HG02970 (cell line): ENCODE measurements at regions not wholly inside any gene's neighbourhood (a gene's known extent, or its start where the extent isn't known, plus 50 kb on each side); places are given as distances from the start of the nearest gene placed in this dataset.

Experiments used
- ATAC-seq: cut with Tn5 transposase; IDR thresholded peaks from one replicate; pipeline ENCODE4 v1.9.1; 2021; ENCODE audit warnings: mild to moderate bottlenecking, moderate library complexity, moderate number of reproducible peaks; ENCODE audit not compliant: unreplicated experiment, low FRiP score

- peak; percentile 78 for ATAC-seq
Measured at GRCh38 chr1:191912517-191912916, 245.7 kb upstream of the RGS18 start.

GRCh38 chr1:191913260-191913977 lies 244.8 kb upstream of the RGS18 start:
- ATAC-seq, result no peak

DNA sequence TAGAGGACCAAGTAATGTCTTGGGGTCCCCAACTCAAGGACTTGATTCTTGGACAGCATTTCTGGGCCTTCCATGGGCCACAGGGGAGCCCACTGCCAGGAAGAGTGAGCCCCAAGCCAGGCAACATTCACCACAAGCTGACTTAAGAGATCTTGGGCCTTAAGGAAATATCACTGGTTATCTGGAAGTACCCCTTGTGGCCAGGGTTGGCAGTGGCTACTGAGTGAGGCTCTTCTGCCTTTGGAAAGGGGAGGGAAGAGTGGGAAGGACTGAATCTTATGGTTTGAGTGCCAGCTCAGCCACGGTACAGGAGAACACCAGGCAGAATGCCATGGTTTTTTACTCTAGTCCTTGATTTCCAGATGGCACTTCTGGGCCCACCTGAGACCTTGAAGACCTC lies 228.9 kb upstream of the RGS18 start:
- no peak for ATAC-seq

DNA sequence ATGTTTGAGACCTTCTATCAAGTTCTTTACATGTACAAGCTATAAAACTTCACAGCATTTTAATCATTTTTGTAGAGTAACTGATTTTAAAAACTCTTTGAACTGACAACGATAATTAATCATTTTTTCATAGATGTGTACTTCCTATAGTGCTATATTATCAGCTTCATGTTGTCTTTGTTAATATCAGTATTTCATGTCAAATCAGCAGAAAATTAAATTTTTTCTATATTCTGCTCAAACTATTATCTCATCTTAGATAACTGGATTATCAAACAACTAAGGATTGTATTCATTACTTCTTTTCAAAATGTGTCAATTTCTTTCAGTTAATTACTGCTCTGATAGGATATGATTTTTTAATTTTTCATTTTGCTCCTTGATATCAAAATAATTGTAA lies 214.6 kb upstream of the RGS18 start:
- ATAC-seq, result no peak

DNA sequence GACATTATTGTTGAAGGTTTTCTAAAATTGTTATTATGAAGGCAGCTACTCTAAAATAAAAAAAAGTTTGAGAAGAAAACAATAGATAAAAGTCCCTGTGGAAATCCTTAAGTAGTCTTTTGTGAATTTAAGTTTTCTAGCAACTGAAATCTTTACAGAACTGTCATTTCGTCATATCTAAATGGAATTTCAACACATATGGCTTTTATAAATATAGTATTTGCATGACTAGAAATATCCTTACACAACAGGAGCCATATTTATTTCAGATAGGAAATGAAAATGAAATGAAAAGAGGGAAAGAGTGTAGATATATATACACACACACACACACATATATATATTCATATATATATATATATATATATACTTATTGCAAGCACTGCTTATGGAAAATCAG lies 204.7 kb upstream of the RGS18 start:
- no peak for ATAC-seq

GRCh38 chr1:191959856-191960255 lies 198.4 kb upstream of the RGS18 start:
- no peak for ATAC-seq

GRCh38 chr1:191963286-191963685 lies 195.0 kb upstream of the RGS18 start:
- ATAC-seq, result no peak

DNA sequence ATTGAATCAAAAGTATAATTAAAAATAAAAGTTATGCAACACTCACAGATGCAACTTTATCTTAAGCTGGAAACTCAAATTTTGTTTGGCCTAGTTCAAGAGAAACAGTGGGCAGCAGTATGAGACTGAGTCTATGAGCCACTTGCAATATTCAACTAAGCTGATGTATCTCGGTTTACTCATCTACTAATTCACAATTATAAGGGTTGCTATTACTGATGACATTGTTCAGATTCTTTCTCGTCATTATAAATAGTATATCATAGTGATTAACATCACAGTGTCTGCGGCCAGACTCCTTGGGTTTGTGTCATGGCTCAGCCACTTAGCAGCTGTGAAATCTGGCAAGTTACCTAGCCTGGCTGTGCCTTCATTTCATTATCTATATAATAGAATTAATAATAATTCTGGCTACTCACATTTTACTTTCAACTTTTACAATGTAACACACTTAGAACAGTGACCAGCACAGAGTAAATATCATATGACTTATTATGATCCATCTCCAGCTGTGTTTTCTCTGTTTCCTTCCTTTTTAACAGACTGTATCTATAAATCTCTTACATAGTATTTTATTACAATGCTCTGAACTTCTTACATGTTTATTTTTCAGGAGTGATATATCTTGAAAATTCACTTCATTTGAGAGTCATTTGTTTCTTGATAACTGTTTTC lies 194.3 kb upstream of the RGS18 start:
- no peak for ATAC-seq

DNA sequence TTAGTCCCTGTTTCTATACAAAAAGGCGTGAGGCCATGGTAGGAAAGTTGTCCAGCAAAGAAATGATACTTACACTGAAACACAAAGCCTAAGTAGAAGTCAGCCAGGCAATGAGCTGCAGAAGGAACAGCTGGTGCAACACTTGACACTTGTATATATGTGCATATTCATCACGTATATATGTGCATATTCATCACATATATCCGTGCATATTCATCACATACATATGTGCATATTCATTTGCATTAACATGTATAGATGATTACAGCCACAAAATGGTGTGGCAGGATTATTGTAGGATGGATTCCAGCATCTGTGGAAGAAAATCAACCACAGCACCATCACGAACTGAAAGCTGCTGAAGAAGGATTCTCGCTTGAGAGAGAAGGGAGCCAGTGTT lies 189.0 kb upstream of the RGS18 start:
- no peak for ATAC-seq

GRCh38 chr1:191970116-191970515 lies 188.1 kb upstream of the RGS18 start:
- ATAC-seq, result no peak

GRCh38 chr1:191971447-191971846 lies 186.8 kb upstream of the RGS18 start:
- ATAC-seq, result no peak

- ATAC-seq, result no peak
Measured at GRCh38 chr1:191974004-191974403, 184.3 kb upstream of the RGS18 start.

DNA sequence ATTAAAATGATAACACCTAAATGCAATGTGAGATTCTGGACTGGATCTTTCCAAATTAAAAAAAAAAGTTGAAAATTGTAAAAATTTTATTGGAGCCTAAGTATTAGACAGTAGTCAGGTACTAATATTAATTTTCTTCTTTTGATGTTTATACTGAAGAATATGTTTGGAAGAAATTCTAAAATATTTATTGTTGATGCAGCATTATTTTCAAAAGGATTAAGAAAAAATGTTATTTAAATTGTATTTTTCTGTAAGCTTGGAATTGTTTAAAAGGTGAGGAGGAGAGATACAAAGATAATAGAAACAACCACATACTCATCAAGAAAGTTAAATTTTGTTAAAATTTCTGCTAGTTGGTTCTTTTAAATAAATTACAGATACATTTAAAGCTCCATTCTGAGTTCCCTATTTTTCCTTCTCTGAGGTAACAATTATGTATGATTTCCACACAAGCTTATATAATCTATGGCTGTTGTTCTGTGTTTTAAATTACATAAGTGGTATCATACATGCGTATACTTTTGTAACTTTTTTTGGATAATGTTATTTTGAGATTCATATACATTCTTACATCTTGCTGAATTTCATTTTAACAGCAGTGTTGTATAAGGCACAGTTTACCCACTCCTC lies 180.3 kb upstream of the RGS18 start:
- ATAC-seq, result no peak

DNA sequence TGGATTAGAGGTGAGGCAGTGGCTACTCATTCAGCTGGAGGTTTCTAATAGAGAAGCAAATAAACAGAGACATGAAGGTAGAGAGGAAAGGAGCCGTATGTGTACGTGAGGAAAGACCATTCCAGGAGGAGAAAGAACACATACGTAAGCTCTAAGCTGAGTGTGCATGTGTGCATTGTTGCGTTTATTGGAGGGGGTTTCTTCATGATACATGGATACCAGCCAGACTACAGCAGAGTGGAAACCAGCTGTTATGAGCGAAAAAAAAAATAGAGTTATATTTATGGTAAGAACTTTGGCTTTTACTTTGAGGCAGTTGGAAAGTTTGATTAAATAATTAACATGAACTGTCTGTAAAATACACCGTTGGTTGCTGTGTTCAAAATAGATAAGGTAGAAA lies 173.4 kb upstream of the RGS18 start:
- no peak for ATAC-seq

DNA sequence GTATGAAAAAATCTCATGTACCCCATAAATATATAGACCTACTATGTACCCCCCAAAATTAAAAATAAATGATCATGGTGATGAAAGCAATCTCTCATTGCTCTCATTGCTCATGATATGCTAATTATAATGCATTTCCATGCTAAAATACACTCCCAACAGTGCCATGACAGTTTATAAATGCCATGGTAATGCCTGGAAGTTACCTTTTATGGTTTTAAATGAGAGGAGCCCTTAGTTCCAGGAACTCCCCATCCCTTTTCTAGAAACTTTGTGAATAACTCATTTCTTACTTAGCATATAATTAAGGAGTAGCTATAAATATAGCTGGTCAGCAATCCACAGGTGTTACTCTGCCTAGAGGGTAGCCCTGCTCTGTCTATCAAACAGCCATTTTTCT lies 166.1 kb upstream of the RGS18 start:
- no peak for ATAC-seq

- ATAC-seq, result no peak
Measured at GRCh38 chr1:191993549-191993948, 164.7 kb upstream of the RGS18 start.

GRCh38 chr1:192002063-192002462 lies 156.2 kb upstream of the RGS18 start:
- ATAC-seq, result no peak

DNA sequence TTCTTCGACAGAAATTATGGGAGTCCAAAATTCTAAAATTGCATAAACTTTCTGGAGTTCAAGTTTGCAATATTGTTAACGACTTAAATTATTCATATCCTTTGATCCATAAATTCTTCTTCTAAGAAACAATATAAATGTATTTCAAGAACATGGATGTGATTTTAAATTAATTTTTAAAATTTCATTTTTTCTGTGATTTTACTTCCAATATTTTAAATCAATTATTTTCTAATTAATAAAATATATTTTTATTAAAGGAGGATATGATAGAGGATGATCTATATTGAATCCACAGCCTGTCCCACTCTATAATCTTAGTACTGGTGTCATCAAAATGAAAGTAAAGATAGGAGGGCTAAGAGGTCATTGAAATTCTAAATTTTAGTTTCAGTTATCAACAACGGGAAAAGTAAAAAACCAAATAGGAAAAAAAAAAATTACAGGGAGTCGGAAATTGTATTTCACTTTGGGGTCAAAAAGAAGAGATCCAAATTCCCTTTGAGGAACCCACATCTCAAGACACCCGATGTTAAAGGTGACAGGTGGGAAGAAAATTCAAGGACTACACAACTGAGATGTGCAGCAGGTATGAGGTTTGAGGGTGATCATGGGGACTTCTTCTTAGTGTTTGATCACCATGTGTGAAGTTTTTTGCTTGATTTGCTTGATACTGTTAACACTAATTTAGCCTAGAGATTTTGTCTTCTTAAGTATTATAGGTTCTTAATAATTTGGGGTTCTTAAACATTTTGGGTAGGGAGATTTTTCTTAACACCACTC lies 154.8 kb upstream of the RGS18 start:
- ATAC-seq, result no peak

GRCh38 chr1:192005976-192006375 lies 152.3 kb upstream of the RGS18 start:
- ATAC-seq, result no peak

DNA sequence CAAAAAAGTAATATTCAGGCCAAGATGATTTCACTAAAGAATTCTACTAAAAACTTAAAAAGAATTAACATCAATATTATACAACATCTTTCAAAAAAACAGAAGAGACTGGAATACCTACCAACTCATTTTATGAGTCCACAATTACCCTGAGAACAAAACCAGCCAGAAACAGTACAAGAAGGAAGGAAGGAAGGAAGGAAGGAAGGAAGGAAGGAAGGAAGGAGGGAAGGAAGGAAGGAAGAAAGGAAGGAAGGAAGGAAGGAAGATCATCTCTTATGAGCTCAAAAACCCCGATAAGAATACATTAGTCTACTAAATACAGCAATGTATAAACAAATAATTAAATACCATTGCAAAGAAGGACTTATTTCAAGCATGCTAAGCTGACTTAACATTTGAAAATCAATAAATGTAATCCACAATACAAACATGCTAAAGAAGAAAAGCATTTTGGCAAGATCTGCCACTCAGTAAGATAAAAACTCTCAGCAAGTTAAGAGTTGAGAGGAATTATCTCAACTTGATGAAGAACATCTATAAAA lies 149.9 kb upstream of the RGS18 start:
- ATAC-seq, result no peak

GRCh38 chr1:192010406-192010805 lies 147.9 kb upstream of the RGS18 start:
- ATAC-seq, result no peak
